IMR-90 (cell line): ENCODE measurements at regions not wholly inside any gene's neighbourhood (a gene's known extent, or its start where the extent isn't known, plus 50 kb on each side); places are given as distances from the start of the nearest gene placed in this dataset.

ENCODE experiments used
- ATAC-seq: fragments of 200-7000 bp; cut with Tn5 transposase; 2 replicates; pipeline ENCODE4 v1.9.1; 2020; ENCODE audit warnings: low read depth, mild to moderate bottlenecking, moderate library complexity
- BruUV-seq: library from RNA; stranded (reverse); fragments of 400-500 nt; replicated peaks from 2 replicates; lab custom pipeline; 2021; lab: Mats Ljungman, UMichigan
- CTCF ChIA-PET: fragments of 300-600 bp; formaldehyde crosslinking; extraction: SDS; loops from one replicate; lab custom pipeline; 2021; ENCODE audit warnings: antibody characterized with exemption; lab: Yijun Ruan, JAX
- POLR2A ChIA-PET: fragments of 300-600 bp; sonication (Branson Sonifier 250); formaldehyde crosslinking; loops from one replicate; lab custom pipeline; 2022; ENCODE audit warnings: antibody characterized with exemption; ENCODE audit not compliant: unreplicated experiment; lab: Charles Lee
- DNase-seq: peaks from one replicate; pipeline ENCODE4 v3.0.0; 2013
- H2AFZ ChIP-seq: replicated peaks from 2 replicates; pipeline ENCODE3; 2013; ENCODE audit warnings: low read length, mild to moderate bottlenecking; ENCODE audit not compliant: poor library complexity
- H2AK5ac ChIP-seq: 2 replicates; pipeline ENCODE4 v1.6.1; 2013; ENCODE audit warnings: low read depth, low read length, inconsistent platforms
- H2AK9ac ChIP-seq: replicated peaks from 2 replicates; pipeline ENCODE3; 2013; ENCODE audit warnings: mild to moderate bottlenecking, low read depth, low read length, moderate library complexity; ENCODE audit not compliant: poor library complexity
- H2BK120ac ChIP-seq: 2 replicates; pipeline ENCODE4 v1.6.1; 2013; ENCODE audit warnings: low read depth, low read length, inconsistent platforms
- H2BK15ac ChIP-seq: 3 replicates; pipeline ENCODE4 v1.6.1; 2013; ENCODE audit warnings: low read depth, low read length, inconsistent platforms
- H2BK20ac ChIP-seq: 2 replicates; pipeline ENCODE4 v1.6.1; 2013; ENCODE audit warnings: low read depth, mild to moderate bottlenecking, inconsistent platforms, low read length, moderate library complexity
- H2BK5ac ChIP-seq: 2 replicates; pipeline ENCODE4 v1.6.1; 2013; ENCODE audit warnings: mild to moderate bottlenecking, low read depth, low read length, inconsistent platforms; ENCODE audit not compliant: poor library complexity, severe bottlenecking
- H3K14ac ChIP-seq: replicated peaks from 2 replicates; pipeline ENCODE4 v1.6.1; 2013; ENCODE audit warnings: low read depth, low read length, inconsistent platforms
- H3K18ac ChIP-seq: 2 replicates; pipeline ENCODE4 v1.6.1; 2013; ENCODE audit warnings: low read depth, low read length, control low read depth
- H3K23ac ChIP-seq: 2 replicates; pipeline ENCODE4 v1.6.1; 2013; ENCODE audit warnings: low read depth, low read length, inconsistent platforms
- H3K27ac ChIP-seq: 2 replicates; pipeline ENCODE4 v1.5.1; 2013; ENCODE audit warnings: mild to moderate bottlenecking, control low read depth, low read length; ENCODE audit not compliant: insufficient read depth
- H3K27me3 ChIP-seq: 2 replicates; pipeline ENCODE4 v1.6.1; 2013; ENCODE audit warnings: low read length; ENCODE audit not compliant: control insufficient read depth, insufficient read depth
- H3K36me3 ChIP-seq: 2 replicates; pipeline ENCODE4 v1.6.1; 2013; ENCODE audit warnings: low read length, mixed read lengths; ENCODE audit not compliant: control insufficient read depth, insufficient read depth
- H3K4ac ChIP-seq: 2 replicates; pipeline ENCODE4 v1.6.1; 2013; ENCODE audit warnings: low read depth, low read length, inconsistent platforms
- H3K4me1 ChIP-seq: 2 replicates; pipeline ENCODE4 v1.6.1; 2013; ENCODE audit warnings: low read length, mixed read lengths; ENCODE audit not compliant: control insufficient read depth, insufficient read depth
- H3K4me2 ChIP-seq: 2 replicates; pipeline ENCODE4 v1.6.1; 2013; ENCODE audit warnings: low read depth, mild to moderate bottlenecking, control low read depth, low read length, moderate library complexity
- H3K4me3 ChIP-seq: 2 replicates; pipeline ENCODE4 v1.5.1; 2013; ENCODE audit warnings: low read depth, mild to moderate bottlenecking, control low read depth, low read length, moderate library complexity; ENCODE audit not compliant: insufficient read depth
- H3K56ac ChIP-seq: 2 replicates; pipeline ENCODE4 v1.6.1; 2013; ENCODE audit warnings: low read length, inconsistent platforms; ENCODE audit not compliant: insufficient read depth; ENCODE audit errors: extremely low read depth
- H3K79me1 ChIP-seq, 2 experiments: 2 replicates each; pipeline ENCODE4 v1.6.1; 2013; ENCODE audit warnings: low read length in 2 of 2, inconsistent platforms in 1 of 2, low read depth in 1 of 2
- H3K9ac ChIP-seq: 2 replicates; pipeline ENCODE4 v1.6.1; 2013; ENCODE audit warnings: low read depth, low read length, control low read depth
- H3K9me1 ChIP-seq: 2 replicates; pipeline ENCODE4 v1.6.1; 2013; ENCODE audit warnings: low read length, inconsistent platforms; ENCODE audit not compliant: insufficient read depth
- H3K9me3 ChIP-seq: 2 replicates; pipeline ENCODE4 v1.6.1; 2013; ENCODE audit warnings: low read length; ENCODE audit not compliant: control insufficient read depth, insufficient read depth
- H4K20me1 ChIP-seq: 2 replicates; pipeline ENCODE4 v1.6.1; 2013; ENCODE audit warnings: low read length, inconsistent platforms; ENCODE audit not compliant: insufficient read depth
- H4K5ac ChIP-seq: 2 replicates; pipeline ENCODE4 v1.6.1; 2013; ENCODE audit warnings: mild to moderate bottlenecking, low read depth, low read length, control low read depth
- H4K8ac ChIP-seq, 2 experiments: 2 replicates each; pipeline ENCODE4 v1.6.1; 2013; ENCODE audit warnings: low read depth in 2 of 2, low read length in 2 of 2, control low read depth in 1 of 2, inconsistent platforms in 1 of 2
- H4K91ac ChIP-seq: 2 replicates; pipeline ENCODE4 v1.6.1; 2013; ENCODE audit warnings: low read depth, low read length, inconsistent platforms; ENCODE audit not compliant: insufficient read depth
- BHLHE40 ChIP-seq: fragments of 150-350 bp; IDR thresholded peaks from 2 replicates; pipeline ENCODE4 v1.6.1; 2016; ENCODE audit warnings: mild to moderate bottlenecking, low read depth, low read length
- CEBPB ChIP-seq: IDR thresholded peaks from 2 replicates; pipeline ENCODE4 v1.6.1; 2012; ENCODE audit warnings: low read depth, low read length, improper control_type of control experiment
- CHD1 ChIP-seq: IDR thresholded peaks from 2 replicates; pipeline ENCODE4 v1.6.1; 2012; ENCODE audit warnings: low read depth, low read length, improper control_type of control experiment
- CTCF ChIP-seq: conservative IDR thresholded peaks from 2 replicates; pipeline ENCODE4 v1.5.1; 2012; ENCODE audit warnings: mild to moderate bottlenecking, low read depth, low read length, improper control_type of control experiment
- FOS ChIP-seq: fragments of 150-350 bp; IDR thresholded peaks from 2 replicates; pipeline ENCODE4 v1.6.1; 2016; ENCODE audit warnings: low read depth, low read length
- MAFK ChIP-seq: IDR thresholded peaks from 2 replicates; pipeline ENCODE4 v1.6.1; 2012; ENCODE audit warnings: low read depth, low read length, improper control_type of control experiment
- MAZ ChIP-seq: IDR thresholded peaks from 2 replicates; pipeline ENCODE4 v1.6.1; 2012; ENCODE audit warnings: low read depth, mild to moderate bottlenecking, low read length, improper control_type of control experiment, moderate library complexity, borderline replicate concordance
- MXI1 ChIP-seq: IDR thresholded peaks from 2 replicates; pipeline ENCODE4 v1.6.1; 2012; ENCODE audit warnings: low read depth, mild to moderate bottlenecking, low read length, moderate library complexity, borderline replicate concordance
- NFE2L2 ChIP-seq: fragments of 150-350 bp; IDR thresholded peaks from 2 replicates; pipeline ENCODE4 v1.6.1; 2016; ENCODE audit warnings: low read depth, mild to moderate bottlenecking, low read length
- POLR2A ChIP-seq: IDR thresholded peaks from 2 replicates; pipeline ENCODE4 v1.6.1; 2012; ENCODE audit warnings: mild to moderate bottlenecking, low read depth, low read length
- RAD21 ChIP-seq: IDR thresholded peaks from 2 replicates; pipeline ENCODE4 v1.6.1; 2012; ENCODE audit warnings: low read length, improper control_type of control experiment
- RCOR1 ChIP-seq: IDR thresholded peaks from 2 replicates; pipeline ENCODE4 v1.6.1; 2012; ENCODE audit warnings: mild to moderate bottlenecking, low read length, improper control_type of control experiment; ENCODE audit not compliant: insufficient replicate concordance
- RFX5 ChIP-seq: IDR thresholded peaks from 2 replicates; pipeline ENCODE4 v1.8.0; 2012; ENCODE audit warnings: low read depth, mild to moderate bottlenecking, low read length, moderate library complexity
- SMC3 ChIP-seq: fragments of 150-350 bp; IDR thresholded peaks from 2 replicates; pipeline ENCODE4 v1.6.1; 2016; ENCODE audit warnings: low read depth, mild to moderate bottlenecking, antibody characterized with exemption, low read length, moderate library complexity
- dilution Hi-C: fragments of 300-500 bp; cut with HindIII; formaldehyde crosslinking; loops from one replicate; pipeline ENCODE4 v1.14.3; 2018; ENCODE audit warnings: low sequenced_read_pairs; ENCODE audit not compliant: unreplicated experiment
- in situ Hi-C: fragments of 300-500 bp; cut with MboI; formaldehyde crosslinking; loops from 3 replicates; pipeline ENCODE4 v1.14.3; 2019; ENCODE audit warnings: low sequenced_read_pairs, inconsistent platforms, mixed read lengths
- intact Hi-C: fragments of 100-400 bp; cut with micrococcal nuclease; formaldehyde crosslinking; loops from 2 replicates; pipeline ENCODE4 v1.10.0; 2022
- TF ChIP-seq, protein P1 (sequence below): fragments of 150-350 bp; IDR thresholded peaks from 2 replicates; pipeline ENCODE4 v1.6.1; 2016; ENCODE audit warnings: low read depth, mild to moderate bottlenecking, low read length, moderate library complexity, borderline replicate concordance
- TF ChIP-seq, protein P2 (sequence below): fragments of 150-350 bp; IDR thresholded peaks from 2 replicates; pipeline ENCODE4 v1.6.1; 2017; ENCODE audit warnings: mild to moderate bottlenecking, antibody characterized with exemption, low read length, low read depth

DNA sequence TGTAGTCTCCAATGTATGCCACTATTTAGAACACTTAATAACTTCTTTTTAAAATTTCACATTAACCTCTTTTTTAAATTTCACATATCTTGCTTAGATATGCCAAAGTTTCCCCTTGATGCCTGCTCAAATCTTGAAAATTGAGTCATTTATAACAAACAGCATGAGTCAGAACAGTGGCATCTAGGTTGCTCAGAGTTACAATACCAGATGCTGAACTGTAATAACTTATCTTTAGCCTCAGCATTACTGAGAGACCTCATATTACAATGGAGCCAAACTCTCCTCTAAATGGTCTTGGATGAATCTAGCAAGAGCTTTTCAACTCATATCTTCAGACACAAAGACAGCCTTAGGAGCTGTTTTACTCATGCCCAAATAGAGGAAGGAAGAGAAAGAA is 439.3 kb upstream of the ARPP21 start:
- H4K8ac ChIP-seq: no peak overlapping the region
- intact Hi-C loops (no loop called here), dilution Hi-C loops (no loop called here), in situ Hi-C loops (no loop called here)
- DNase-seq: no peak
- H3K36me3 ChIP-seq: no peaks in the 10 kb centered on the region
- H3K18ac ChIP-seq: no peak overlapping the region
- no peaks in the 10 kb centered on the region for H4K20me1 ChIP-seq
- no peak overlapping the region for H3K9ac ChIP-seq
- no peak overlapping the region for H3K23ac ChIP-seq
- H3K4ac ChIP-seq: no peak overlapping the region
- no peak overlapping the region for H2BK120ac ChIP-seq
- POLR2A ChIA-PET: no interaction called here
- H4K91ac ChIP-seq: no peak overlapping the region
- no peak overlapping the region for H2BK20ac ChIP-seq
- H2BK5ac ChIP-seq: no peak overlapping the region
- no peaks in the 10 kb centered on the region for H3K79me1 ChIP-seq
- no peak overlapping the region for H3K4me2 ChIP-seq
- no peak overlapping the region for H2AFZ ChIP-seq
- H3K4me1 ChIP-seq: no peaks in the 10 kb centered on the region
- H2AK9ac ChIP-seq: no peak overlapping the region
- no peak overlapping the region for H3K14ac ChIP-seq
- no peak overlapping the region for H3K56ac ChIP-seq
- H2AK5ac ChIP-seq: no peak overlapping the region
- no peak overlapping the region for H3K27ac ChIP-seq
- no TSS peak for BruUV-seq
- TF ChIP-seq POLR2A (no peak), MAFK (no peak), RCOR1 (no peak), RFX5 (no peak), MAZ (no peak), NFE2L2 (no peak), SMC3 (no peak), FOS (no peak), MXI1 (no peak), RAD21 (no peak), CHD1 (no peak), CEBPB (no peak), BHLHE40 (no peak), CTCF (no peak)
- TF ChIP-seq, protein P1, sequence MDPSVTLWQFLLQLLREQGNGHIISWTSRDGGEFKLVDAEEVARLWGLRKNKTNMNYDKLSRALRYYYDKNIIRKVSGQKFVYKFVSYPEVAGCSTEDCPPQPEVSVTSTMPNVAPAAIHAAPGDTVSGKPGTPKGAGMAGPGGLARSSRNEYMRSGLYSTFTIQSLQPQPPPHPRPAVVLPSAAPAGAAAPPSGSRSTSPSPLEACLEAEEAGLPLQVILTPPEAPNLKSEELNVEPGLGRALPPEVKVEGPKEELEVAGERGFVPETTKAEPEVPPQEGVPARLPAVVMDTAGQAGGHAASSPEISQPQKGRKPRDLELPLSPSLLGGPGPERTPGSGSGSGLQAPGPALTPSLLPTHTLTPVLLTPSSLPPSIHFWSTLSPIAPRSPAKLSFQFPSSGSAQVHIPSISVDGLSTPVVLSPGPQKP: no peak
- TF ChIP-seq, protein P2, sequence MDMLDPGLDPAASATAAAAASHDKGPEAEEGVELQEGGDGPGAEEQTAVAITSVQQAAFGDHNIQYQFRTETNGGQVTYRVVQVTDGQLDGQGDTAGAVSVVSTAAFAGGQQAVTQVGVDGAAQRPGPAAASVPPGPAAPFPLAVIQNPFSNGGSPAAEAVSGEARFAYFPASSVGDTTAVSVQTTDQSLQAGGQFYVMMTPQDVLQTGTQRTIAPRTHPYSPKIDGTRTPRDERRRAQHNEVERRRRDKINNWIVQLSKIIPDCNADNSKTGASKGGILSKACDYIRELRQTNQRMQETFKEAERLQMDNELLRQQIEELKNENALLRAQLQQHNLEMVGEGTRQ: no peak
- H3K4me3 ChIP-seq: no peak overlapping the region
- CTCF ChIA-PET: no interaction called here
- H3K9me1 ChIP-seq: no peaks in the 10 kb centered on the region
- peaks cover 6% of the 10 kb centered on the region; the same call in 1 of the 2 replicates for H3K9me3 ChIP-seq
- H2BK15ac ChIP-seq: no peak overlapping the region
- H4K5ac ChIP-seq: no peak overlapping the region
- no peaks in the 10 kb centered on the region for H3K27me3 ChIP-seq
- no peak for ATAC-seq
